ENCODE measurements at regions not wholly inside any gene's neighbourhood (a gene's known extent, or its start where the extent isn't known, plus 50 kb on each side); places are given as distances from the start of the nearest gene placed in this dataset.

GRCh38 chr4:100721077-100721476, 203.3 kb upstream of the EMCN start:
- Histone ChIP-seq H3K9me3 (no peaks in the 10 kb centered on the region), H3K4me1 (no peaks in the 10 kb centered on the region), H3K4me3 (replicated peaks in 1 of 3) (no peak overlapping the region), H3K36me3 (no peaks in the 10 kb centered on the region), H3K27me3 (no peaks in the 10 kb centered on the region), H3K27ac (no peak overlapping the region)
- WGBS, 2 donors: 76 to 84% methylated on average over 2 of the region's 2 CpGs
- DNase-seq: no peak
- TF ChIP-seq, protein P1, sequence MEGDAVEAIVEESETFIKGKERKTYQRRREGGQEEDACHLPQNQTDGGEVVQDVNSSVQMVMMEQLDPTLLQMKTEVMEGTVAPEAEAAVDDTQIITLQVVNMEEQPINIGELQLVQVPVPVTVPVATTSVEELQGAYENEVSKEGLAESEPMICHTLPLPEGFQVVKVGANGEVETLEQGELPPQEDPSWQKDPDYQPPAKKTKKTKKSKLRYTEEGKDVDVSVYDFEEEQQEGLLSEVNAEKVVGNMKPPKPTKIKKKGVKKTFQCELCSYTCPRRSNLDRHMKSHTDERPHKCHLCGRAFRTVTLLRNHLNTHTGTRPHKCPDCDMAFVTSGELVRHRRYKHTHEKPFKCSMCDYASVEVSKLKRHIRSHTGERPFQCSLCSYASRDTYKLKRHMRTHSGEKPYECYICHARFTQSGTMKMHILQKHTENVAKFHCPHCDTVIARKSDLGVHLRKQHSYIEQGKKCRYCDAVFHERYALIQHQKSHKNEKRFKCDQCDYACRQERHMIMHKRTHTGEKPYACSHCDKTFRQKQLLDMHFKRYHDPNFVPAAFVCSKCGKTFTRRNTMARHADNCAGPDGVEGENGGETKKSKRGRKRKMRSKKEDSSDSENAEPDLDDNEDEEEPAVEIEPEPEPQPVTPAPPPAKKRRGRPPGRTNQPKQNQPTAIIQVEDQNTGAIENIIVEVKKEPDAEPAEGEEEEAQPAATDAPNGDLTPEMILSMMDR (IDR thresholded peaks at IDR 0.05): no peak
- no peak for TF ChIP-seq POLR2A (IDR thresholded peaks at IDR 0.05)
- intact Hi-C loops (cut with DNase I): no loop called here

DNA sequence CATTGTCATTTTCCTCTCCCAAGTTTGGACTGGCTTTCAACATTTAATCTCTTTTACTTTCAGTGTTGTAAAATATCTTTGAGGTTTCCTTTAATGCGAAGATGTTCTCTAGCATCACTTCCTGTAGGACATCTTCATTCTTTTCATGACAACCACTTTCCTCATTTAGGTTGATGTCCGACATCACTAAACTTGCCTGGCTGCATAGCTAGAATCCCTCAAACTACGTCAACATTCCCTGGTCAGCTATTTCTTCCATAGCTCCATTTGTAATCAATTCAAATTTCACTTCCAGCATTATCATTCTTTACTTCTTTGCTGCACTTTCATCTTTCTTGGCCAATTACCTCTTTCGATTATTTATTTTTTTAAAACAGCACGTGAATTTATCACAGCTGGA, 198.6 kb upstream of the EMCN start:
- H3K9me3 ChIP-seq: no peaks in the 10 kb centered on the region
- no peaks in the 10 kb centered on the region for H3K36me3 ChIP-seq
- no peak for DNase-seq
- TF ChIP-seq, protein P1 (IDR thresholded peaks at IDR 0.05): no peak
- TF ChIP-seq POLR2A (IDR thresholded peaks at IDR 0.05): no peak
- H3K27me3 ChIP-seq: no peaks in the 10 kb centered on the region
- H3K4me1 ChIP-seq: no peaks in the 10 kb centered on the region
- no peak overlapping the region for H3K27ac ChIP-seq
- intact Hi-C loops (cut with DNase I): no loop called here
- no peak overlapping the region for H3K4me3 ChIP-seq (replicated peaks in 1 of 3)
- 91 to 92% methylated on average over 5 of the region's 5 CpGs for WGBS, 2 donors

DNA sequence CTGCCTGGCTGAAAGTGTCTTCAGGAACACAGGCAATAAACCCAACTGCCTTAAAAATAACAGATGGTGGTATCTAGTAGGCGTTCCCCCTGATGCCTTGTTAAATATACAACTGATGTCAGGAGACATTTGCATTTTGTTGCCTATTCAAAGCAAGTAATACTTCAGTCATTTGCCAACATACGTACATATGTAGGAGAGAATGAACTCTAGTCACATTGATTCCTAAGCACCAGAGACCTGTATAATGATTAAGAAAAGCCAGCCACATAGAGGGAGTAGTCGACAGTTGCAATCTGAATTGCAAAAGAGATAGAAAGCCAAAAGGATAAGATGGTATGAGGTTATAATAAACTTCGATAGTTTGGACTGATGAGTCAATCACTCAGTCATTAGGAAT, 191.0 kb upstream of the EMCN start:
- H3K9me3 ChIP-seq: no peaks in the 10 kb centered on the region
- no peaks in the 10 kb centered on the region for H3K27me3 ChIP-seq
- TF ChIP-seq, protein P1 (IDR thresholded peaks at IDR 0.05): no peak
- TF ChIP-seq POLR2A (IDR thresholded peaks at IDR 0.05): no peak
- no peaks in the 10 kb centered on the region for H3K4me1 ChIP-seq
- no peak for DNase-seq
- 66 to 75% methylated on average over 4 of the region's 4 CpGs for WGBS, 2 donors
- no peaks in the 10 kb centered on the region for H3K36me3 ChIP-seq
- intact Hi-C loops (cut with DNase I): no loop called here
- H3K4me3 ChIP-seq (replicated peaks in 1 of 3): no peak overlapping the region
- no peak overlapping the region for H3K27ac ChIP-seq

DNA sequence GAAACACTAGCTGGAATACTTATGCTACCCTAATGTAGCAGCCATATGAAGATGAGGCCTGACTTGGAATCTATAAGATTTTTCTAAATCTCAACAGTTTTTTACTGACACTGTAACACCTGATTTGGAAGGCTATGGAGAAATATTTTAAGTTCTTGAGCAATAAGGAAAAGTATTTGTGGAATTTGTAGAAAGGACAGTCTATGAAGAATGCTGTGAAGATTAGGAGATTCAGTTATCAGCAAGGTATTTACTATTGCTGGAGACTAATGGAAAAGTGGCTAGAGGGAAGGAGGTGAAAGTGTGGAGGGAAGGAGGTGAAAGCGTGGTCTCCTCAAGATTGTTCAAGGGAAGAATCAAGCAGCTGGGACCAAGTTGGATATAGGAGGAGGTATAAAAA, 190.0 kb upstream of the EMCN start:
- TF ChIP-seq, protein P1 (IDR thresholded peaks at IDR 0.05): no peak
- TF ChIP-seq POLR2A (IDR thresholded peaks at IDR 0.05): no peak
- no peaks in the 10 kb centered on the region for H3K9me3 ChIP-seq
- H3K27ac ChIP-seq: no peak overlapping the region
- WGBS, 2 donors: 95% methylated on average over 1 of the region's 1 CpG
- no peaks in the 10 kb centered on the region for H3K27me3 ChIP-seq
- H3K36me3 ChIP-seq: no peaks in the 10 kb centered on the region
- H3K4me1 ChIP-seq: no peaks in the 10 kb centered on the region
- no peak overlapping the region for H3K4me3 ChIP-seq (replicated peaks in 1 of 3)
- intact Hi-C loops (cut with DNase I): no loop called here
- no peak for DNase-seq

- Histone ChIP-seq H3K27me3 (no peaks in the 10 kb centered on the region), H3K36me3 (no peaks in the 10 kb centered on the region), H3K4me1 (no peaks in the 10 kb centered on the region), H3K27ac (no peak overlapping the region), H3K4me3 (replicated peaks in 1 of 3) (no peak overlapping the region), H3K9me3 (no peaks in the 10 kb centered on the region)
- WGBS, 2 donors: 58 to 60% methylated on average over 4 of the region's 4 CpGs
- TF ChIP-seq, protein P1 (IDR thresholded peaks at IDR 0.05): no peak
- no peak for TF ChIP-seq POLR2A (IDR thresholded peaks at IDR 0.05)
- DNase-seq: no peak
- intact Hi-C loops (cut with DNase I): no loop called here
These were observed 178.7 kb upstream of the EMCN start for GRCh38 chr4:100696531-100696930.

Data from thyroid gland (tissue), 4 donors.